Medulla oblongata (tissue), 1 donor: ENCODE measurements at regions not wholly inside any gene's neighbourhood (a gene's known extent, or its start where the extent isn't known, plus 50 kb on each side); places are given as distances from the start of the nearest gene placed in this dataset.
"Not testable (repeated sequence)": the region's sequence is repeated elsewhere in the genome, so short reads cannot be mapped to it uniquely, and the experiment has no call there.

Experiments used
- DNase-seq: peaks from one replicate; pipeline ENCODE4 v3.0.0-alpha.2; 2015; ENCODE audit errors: extremely low spot score

GRCh38 chr11:69904974-69905535 is 85.8 kb upstream of the FGF3 start:
- DNase-seq = no peak

DNA sequence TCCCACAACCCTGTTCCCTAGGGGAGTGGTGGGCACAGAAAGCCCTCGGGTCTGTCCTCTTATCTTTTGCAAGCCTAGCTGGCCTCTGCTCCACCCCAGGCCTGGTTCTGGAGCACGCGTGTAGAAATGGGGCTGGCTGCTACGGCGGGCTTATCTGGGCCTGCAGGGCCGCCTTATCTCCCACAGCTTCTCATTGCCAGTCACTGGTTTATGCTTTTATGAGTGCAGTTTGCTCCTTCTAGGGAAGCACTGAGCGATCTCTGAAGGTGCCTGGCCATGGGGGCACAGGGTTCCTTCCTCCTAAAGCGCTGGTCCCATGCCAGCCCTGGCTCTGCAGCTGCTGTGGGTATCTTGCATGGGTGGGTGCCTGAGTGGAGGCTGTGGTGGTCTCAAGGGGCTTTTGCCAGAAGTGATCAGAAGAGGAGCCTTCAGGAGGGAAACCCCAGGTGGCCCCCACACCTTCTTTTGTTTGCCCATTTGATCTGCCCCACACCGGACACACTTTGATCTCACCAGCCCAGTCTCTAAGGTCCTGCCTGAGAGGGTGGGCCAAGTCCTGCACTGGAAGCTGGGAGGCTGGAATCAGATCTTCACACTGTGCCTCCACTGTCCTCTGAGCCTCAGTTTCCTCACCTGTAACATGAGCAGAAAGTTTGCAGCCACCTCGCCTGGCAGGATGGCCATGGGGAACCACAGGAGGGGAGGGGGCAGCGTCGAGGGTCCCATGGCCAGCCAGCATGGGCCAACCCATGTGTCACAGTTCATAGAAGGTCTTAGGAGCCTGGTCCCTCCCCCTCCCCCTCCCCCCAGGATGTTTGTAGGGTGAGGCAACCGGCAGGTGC is 86.6 kb upstream of the FGF3 start:
- DNase-seq = no peak

DNA sequence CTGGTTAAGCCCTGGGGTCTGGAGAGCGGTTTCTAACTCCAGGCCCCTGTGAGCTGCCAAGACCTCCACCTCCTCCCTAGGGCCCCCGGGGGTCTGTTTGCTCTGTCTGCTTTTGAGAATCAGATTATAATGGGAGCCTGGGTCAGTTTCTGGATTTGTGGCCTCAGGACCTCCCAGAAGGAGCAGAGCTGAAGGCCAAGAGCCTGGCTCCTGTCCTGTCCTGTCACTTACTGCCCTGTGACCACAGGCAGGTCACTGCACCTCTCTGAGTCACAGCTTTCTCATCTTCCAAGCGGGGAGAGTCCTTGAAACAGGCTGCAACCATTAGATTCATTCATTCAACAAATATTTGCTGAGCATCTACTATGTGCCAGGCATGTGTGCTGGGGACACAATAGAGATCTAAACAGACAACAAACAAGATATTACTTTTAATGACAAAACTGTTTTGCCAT is 87.3 kb upstream of the FGF3 start:
- DNase-seq = no peak

DNA sequence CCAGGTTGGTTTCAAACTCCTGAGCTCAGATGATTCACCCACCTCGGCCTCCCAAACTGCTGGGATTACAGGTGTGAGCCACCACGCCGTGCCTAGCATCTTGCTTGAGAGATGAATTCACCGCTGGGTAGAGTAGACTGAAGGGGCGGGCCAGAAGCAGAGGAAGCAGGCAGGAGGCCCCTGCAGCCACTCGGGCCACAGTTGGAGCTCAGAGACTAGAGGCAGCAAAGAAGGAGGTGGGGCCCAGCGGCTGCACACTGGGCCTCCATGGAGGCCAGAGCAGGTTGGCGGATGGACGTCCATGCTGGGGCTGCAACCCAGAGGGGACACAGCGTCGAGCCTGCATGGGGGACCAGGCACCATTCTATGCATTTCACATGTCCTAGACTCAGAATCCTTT is 88.4 kb upstream of the FGF3 start:
- DNase-seq = no peak

DNA sequence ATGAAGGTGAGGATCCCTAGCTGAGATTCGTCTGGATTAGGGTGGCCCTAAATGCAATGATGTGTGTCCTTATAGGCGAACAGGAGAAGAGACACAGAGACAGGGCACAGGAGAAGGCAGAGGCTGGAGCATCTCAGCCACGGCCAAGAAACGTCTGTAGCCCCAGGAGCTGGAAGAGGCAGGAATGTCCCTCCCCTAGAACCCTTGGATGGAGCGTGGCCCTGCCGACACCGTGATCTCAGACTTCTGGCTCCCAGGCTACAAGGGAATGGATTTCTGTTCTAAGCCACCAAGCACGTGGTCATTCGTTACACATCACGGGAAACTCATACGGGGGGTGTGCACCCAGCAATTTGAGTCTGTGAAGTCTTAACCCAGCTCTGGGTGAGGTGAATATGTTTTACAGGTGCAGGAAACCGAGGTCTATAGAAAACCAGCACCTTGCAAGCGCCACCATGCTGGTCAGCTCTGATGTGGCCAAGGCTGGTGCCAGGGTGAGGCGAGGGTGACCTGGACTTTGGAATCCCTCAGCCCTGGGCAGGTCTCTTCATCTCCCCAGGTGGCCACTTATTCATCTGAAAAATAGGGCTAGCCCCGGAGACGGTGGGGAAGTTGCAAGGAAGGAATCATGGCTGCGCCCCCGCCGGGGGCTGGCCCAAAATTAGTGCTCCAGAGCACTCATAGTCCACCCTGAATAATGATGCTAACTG is 89.5 kb upstream of the FGF3 start:
- DNase-seq = no peak

GRCh38 chr11:69909561-69910518 is 90.6 kb upstream of the FGF3 start:
- no peak for DNase-seq

- no peak for DNase-seq
These were observed 91.5 kb upstream of the FGF3 start for GRCh38 chr11:69910519-69911309.

DNA sequence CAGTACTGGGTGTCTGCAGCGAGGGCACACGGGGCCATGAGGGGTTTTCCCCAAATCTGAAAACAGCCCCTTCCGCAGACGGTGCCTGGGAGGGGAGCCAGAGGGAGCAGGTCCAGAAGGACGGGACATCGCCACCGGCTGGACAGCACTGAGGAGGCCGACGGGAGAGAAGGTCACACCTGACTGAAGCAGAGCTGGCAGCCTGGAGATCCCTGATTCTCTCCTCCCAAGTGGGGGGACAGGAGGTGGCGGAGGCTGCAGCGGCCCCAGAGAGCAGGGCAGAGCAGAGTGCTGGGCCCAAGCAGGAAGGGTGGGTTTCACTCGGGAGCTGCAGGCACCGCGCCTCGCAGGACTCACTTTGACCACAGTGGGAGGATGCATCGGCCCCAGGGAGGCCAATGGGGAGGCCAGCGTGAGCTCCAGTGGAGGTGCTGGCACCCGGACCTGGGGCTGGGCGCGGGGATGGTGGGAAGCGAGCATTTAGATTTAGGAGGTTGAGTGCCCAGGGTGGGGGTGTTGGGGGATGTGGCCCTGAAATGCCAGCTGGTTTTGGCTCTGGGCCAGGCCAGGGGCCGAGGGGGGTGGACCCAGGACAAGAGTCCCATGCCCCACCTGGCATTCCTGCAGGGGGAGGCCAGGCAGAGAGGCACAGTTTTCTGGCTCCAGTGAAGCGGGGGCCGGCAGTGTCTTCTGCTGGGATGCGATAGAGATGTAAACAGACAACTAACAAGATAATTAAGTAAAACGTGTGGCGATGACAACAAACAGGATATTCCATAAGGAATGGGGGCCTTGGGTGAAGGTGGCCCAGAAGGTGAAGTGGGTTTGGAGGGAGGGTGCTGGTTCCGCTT is 92.3 kb upstream of the FGF3 start:
- DNase-seq = no peak

DNA sequence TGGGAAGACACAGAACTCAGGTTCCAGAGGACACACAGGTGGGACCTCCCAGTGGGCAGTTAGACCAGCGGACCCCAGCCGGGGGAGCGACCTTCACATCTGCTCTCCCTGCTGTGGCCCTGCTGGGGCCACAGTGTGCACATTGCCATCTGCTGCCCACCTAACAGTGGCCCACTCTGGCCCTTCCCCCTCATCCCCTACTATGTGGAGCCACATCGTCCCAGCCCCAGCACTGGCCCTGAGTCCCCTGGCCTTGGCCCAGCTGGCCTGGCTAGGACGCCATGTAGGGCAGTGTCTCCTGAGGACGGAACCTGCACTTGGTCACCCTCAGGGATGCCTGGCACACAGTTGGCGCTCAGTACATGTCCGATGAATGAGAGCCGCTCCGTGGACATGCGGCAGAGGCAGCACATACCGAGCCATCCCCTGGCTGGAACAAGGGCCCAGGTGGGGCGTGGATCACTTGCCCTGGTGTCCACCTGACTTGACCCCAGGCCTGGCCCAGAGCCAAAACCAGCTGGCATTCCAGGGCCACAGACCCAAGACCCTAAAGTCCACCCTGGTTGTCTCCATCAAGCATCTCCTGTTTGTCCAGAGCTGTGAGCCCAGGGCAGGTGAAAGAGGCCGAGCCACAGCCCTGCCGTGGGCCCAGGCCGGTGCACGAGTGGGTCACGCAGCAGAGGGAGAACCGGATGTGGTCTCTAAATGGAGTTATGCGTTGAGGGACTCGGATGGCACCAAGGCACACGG is 93.1 kb upstream of the FGF3 start:
- no peak for DNase-seq

DNA sequence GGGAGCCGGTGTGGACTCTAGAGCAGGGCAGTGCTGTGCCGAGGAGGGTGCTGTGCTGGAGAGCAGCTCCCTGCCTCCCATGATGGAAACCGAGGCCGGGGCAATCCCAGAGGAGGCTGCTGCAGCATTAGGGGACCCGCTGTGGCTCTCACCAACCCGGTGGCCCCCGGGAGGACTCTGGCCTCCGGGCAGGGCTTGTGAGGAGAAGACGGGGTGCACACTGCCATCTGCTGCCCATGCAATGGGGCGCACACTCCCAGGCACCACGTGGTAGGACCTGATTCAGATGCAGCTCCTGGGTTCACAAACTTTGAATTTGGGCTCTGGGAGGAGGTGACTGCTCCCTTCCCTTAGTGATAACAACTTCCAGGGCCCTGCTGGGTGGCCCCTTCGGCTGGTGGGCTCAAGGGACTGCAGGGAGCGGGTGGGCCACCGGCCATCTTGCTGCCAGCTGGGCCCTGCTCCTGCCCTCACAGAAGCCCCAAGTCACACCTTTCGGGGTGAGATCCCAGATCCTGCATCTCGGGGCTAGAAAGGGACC is 93.8 kb upstream of the FGF3 start:
- no peak for DNase-seq

DNA sequence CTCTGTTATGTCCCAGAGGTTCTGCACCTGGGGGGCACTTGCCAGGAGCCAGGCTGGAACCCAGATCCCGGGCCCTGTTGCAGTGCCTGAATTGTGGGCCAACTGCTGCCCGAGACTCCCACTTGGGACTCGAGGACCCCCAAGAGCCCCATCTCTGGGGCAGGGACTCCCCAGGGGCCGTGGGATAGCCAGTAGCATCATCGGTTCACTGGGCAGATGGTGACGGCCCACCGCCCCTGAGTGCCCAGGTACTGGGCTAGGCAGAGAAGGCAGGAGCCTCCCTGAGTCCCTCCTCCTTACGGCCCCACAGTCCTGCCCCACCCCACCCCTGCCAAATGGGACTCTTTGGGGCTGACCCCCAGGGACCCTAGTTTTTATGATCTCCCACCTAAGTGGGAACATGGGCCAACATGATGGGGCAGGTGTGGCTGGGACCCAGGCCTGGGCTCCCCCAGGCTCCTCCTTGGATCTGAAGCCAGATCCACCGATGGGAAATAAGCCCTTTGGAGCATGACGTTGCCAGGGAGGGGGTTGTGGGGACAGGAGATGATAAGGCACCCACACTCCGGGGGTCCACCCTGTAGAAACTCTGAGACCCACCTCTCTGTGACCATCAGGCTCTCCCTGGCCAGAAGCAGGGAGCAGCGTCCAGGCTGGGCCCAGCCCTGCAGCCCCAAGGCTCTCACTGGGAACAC is 94.5 kb upstream of the FGF3 start:
- no peak for DNase-seq

DNA sequence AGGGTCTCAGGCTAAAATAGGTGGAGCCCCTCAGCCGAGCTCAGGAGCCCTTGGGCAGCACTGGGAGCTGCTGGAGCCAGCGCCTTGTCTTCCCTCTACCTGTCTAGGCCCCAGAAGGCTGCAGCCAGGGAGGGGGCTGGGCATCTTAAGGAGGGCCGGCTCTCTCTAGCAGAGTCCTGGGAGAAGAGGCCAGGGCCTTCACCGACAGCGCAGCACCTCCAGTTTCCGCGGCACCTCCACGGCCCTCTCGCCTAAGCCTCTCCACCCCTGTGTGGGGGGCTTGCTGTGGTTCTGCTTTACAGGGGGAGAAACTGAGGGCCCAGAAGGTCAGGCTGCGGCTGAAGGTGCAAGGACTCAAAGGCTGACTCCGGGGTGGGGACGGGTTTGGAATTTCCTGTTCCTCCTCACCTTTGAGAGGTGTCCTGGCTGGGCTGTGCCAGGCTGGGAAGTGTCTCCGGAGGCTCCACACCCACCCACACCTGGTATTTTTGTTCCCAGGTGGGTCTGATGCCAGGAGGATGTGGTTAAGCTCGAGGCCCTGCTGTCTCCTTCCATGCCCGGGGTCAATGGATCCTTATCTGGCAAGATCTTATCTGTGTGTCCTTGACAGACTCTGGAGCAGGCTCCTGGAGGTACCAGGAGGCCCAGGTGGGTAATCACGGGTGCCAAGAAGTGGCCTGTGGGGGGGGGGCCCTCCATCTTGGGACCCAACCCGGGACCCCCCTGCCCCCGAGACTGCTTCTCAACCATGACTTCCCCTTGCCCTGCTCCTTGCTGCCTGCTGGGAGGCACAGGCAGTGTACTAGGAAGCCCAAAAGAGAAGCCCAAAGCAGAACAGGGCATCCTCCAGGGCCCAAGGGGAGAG is 95.3 kb upstream of the FGF3 start:
- DNase-seq = no peak

- no peak for DNase-seq
These were observed 95.9 kb upstream of the FGF3 start for GRCh38 chr11:69915151-69915500.

- peak; percentile 40 for DNase-seq
These were observed 96.5 kb upstream of the FGF3 start for GRCh38 chr11:69915501-69916250.

DNA sequence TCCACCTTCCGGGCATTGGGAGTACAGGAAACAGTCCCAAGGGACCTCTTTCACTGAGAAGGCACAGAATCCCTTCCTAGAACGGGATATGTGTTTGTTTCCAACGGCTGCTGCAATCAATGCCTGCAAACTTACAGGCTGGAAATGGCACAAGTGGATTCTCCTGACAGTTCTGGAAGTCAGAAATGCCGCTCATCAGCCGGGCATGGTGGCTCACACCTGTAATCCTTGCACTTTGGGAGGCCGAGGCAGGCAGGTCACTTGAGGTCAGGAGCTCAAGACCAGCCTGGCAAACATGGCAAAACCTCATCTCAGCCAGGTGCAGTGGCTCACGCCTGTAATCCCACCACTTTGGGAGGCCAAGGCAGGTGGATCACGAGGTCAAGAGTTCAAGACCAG is 97.0 kb upstream of the FGF3 start:
- DNase-seq = not testable (repeated sequence)

- DNase-seq = no peak
These were observed 97.7 kb upstream of the FGF3 start for GRCh38 chr11:69916806-69917387.
